Mesodermal cell (in vitro differentiated cells): ENCODE measurements at regions not wholly inside any gene's neighbourhood (a gene's known extent, or its start where the extent isn't known, plus 50 kb on each side); places are given as distances from the start of the nearest gene placed in this dataset.

ENCODE experiments used
- H3K27ac ChIP-seq: 2 replicates; pipeline ENCODE4 v1.7.0; 2013; ENCODE audit warnings: mild to moderate bottlenecking, low read depth, low read length, moderate library complexity; ENCODE audit not compliant: severe bottlenecking
- H3K36me3 ChIP-seq: 2 replicates; pipeline ENCODE4 v1.7.1; 2013; ENCODE audit warnings: mild to moderate bottlenecking, low read length, moderate library complexity; ENCODE audit not compliant: control insufficient read depth, insufficient read depth
- H3K4me1 ChIP-seq: one replicate; pipeline ENCODE4 v1.7.1; 2013; ENCODE audit warnings: mild to moderate bottlenecking, low read length; ENCODE audit not compliant: insufficient read depth, control insufficient read depth, poor library complexity, severe bottlenecking
- H3K4me3 ChIP-seq: 2 replicates; pipeline ENCODE4 v1.7.0; 2013; ENCODE audit warnings: low read length, control low read depth, mild to moderate bottlenecking; ENCODE audit not compliant: insufficient read depth, poor library complexity, severe bottlenecking; ENCODE audit errors: extremely low read depth
- H3K9me3 ChIP-seq: 2 replicates; pipeline ENCODE4 v1.7.1; 2013; ENCODE audit warnings: mild to moderate bottlenecking, low read length, moderate library complexity; ENCODE audit not compliant: control insufficient read depth
- WGBS, 2 experiments: methylation state at CpG; one replicate each; pipeline ENCODE4 v1.1.5; 2013; ENCODE audit warnings: missing lambda C conversion rate in 2 of 2; ENCODE audit not compliant: insufficient coverage in 2 of 2; 5-methylcytosine and 5-hydroxymethylcytosine counted together

DNA sequence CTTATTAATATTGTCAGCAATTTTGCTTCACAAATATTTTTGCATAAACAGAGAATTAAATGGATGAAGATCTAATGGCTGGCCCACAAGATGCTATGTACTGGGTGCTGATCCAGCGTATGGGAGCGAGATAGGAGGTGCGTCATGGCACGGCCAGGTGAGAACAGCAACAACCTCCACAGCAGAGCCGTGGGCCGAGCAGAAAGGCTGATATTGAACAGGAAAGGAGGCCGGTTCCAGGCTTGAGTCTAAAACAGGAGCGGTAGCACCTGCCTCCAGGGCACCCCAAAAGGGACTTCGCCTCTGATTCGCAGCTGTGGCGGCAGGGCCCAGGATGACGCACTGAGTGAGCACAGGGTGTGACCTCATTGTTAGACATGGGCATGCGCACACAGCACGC lies 1502.1 kb downstream of the TBC1D22A start:
- no peak overlapping the region for H3K27ac ChIP-seq
- H3K4me1 ChIP-seq = no peaks in the 10 kb centered on the region
- H3K4me3 ChIP-seq = no peak overlapping the region
- WGBS, 2 experiments = 88 to 94% methylated on average over 11 to 14 of the region's 14 CpGs
- H3K9me3 ChIP-seq = no peaks in the 10 kb centered on the region
- no peaks in the 10 kb centered on the region for H3K36me3 ChIP-seq

DNA sequence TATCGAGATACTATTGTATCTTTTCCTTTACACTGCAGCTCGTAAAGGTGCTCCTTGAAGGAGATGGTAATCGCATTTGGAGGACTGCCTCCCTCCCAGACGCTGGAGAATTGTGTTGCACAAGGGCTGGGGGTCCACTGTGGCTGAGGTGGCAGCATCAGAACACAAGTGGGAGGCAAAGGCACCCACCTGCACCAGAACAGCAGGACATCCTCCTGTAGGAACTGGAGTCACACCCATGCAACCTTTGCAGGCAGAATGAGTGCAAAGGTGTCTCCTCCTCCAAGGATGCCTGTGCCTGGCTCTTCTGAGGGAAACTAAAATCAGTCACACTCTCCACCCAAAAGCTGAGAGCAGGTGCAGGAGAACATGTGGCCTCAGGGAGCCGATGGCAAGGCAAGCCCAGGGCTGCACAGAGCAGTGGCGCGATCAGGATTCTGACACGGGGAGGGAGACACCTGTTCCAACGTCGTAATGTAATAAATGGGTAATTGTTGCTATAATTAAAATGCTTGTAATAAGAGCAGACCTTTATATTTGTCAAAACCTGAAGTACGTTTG lies 1501.4 kb downstream of the TBC1D22A start:
- WGBS, 2 experiments = 87 to 91% methylated on average over 6 to 10 of the region's 11 CpGs
- Histone ChIP-seq H3K4me1 (no peaks in the 10 kb centered on the region), H3K27ac (no peak overlapping the region), H3K4me3 (no peak overlapping the region), H3K36me3 (no peaks in the 10 kb centered on the region), H3K9me3 (no peaks in the 10 kb centered on the region)

DNA sequence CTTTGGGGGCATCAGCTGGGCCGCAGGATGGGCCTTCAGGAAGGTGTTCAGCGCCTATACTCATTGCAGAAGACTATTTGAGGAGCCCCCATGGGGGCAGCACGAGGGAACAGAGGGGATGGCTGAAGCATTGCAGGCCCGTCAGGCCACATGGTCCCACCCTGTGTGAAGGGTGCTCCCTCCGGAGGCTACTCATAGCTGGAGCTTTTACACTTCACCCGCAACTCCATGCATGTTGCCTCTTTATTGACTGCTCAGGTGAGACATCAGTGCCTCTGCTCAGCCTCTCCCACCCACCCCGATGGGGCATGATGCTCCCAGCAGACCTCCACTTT lies 1500.9 kb downstream of the TBC1D22A start:
- 68 to 79% methylated on average over 6 to 7 of the region's 7 CpGs for WGBS, 2 experiments
- no peaks in the 10 kb centered on the region for H3K4me1 ChIP-seq
- H3K9me3 ChIP-seq = no peaks in the 10 kb centered on the region
- H3K36me3 ChIP-seq = no peaks in the 10 kb centered on the region
- no peak overlapping the region for H3K27ac ChIP-seq
- H3K4me3 ChIP-seq = no peak overlapping the region

DNA sequence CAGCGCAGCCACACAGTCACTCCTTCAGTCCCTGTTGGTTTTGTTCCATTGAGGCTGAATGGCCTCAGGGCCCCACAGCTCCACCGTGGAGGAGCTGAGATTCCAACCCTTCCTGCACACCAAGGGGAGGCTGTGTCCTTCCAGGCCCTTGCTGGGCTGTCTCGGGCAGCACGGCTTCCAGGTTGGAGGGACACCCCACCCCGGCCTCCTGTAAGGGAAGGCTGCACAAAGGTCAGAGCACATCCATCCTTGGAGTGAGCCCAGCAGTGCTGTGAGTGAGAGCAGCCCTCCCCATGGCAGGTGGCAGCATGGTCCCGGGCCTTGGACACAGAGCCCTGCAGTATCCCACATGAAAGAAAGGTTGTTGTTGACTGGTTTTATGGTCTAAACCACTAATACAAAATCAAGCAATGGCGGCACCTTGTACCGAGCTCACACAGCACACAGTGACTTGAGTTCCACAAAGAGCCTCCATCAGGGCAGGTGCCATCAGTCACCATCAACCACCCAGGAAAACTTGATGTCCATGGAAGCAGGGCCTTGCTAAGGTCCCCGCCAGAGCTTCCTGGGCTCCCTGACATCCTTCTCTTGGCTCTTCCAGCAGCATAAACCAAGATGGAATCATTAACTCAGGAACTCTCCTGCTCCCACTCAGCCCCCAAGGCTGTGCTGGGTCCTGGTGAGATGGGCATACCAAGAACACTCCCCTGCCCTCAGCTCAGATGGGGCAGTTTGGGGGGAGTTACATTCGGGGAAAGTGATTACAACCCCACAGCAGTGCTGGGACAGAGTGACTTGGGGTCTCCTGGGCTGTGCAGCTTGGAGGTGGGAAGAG lies 1500.4 kb downstream of the TBC1D22A start:
- no peak overlapping the region for H3K4me3 ChIP-seq
- no peaks in the 10 kb centered on the region for H3K9me3 ChIP-seq
- H3K27ac ChIP-seq = no peak overlapping the region
- WGBS, 2 experiments = 79 to 84% methylated on average over 8 of the region's 10 CpGs
- no peaks in the 10 kb centered on the region for H3K4me1 ChIP-seq
- H3K36me3 ChIP-seq = no peaks in the 10 kb centered on the region

DNA sequence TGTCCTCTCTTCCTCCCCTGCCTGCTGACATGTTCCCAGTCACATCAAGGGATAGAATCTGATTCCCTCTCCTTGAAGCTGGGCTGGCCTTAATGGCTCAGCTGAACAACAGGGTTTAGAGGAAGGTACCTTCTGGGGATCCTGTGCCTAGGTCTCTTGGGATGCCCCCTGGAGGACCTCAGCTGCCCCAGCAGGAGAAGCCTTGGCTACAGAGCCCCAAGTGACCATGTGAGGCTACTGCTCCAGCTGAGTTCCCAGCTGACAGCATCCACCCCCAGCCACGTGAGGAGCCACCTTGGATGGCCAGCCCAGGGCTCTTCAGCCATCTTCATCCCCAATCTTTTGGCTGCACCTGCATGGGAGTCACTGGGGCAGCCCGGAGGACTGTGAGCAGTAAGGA lies 1499.3 kb downstream of the TBC1D22A start:
- Histone ChIP-seq H3K4me3 (no peak overlapping the region), H3K36me3 (no peaks in the 10 kb centered on the region), H3K27ac (no peak overlapping the region), H3K4me1 (no peaks in the 10 kb centered on the region), H3K9me3 (no peaks in the 10 kb centered on the region)
- WGBS, 2 experiments = 76 to 100% methylated on average over 1 to 2 of the region's 2 CpGs

DNA sequence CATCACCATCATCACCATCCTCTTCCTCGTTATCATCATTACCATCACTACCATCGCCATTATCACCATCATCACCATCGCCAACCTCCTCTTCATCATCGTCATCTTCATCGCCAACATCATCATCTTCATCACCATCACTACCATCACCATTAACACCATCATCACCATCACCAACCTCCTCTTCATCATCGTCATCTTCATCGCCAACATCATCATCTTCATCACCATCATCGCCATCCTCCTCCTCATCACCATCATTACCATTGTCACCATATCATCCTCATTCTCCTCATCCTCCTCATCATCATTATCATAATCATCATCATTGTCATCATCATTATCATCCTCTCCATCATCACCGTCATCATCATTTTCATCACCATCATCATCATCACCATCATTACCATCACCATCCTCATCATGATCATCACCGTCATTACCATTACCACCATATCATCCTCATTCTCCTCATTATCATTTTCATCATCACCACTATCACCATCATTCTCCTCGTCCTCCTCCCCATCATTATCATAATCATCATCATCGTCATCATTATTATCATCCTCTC lies 1498.7 kb downstream of the TBC1D22A start:
- H3K36me3 ChIP-seq = no peaks in the 10 kb centered on the region
- WGBS, 2 experiments = 88 to 91% methylated on average over 12 of the region's 12 CpGs
- H3K27ac ChIP-seq = no peak overlapping the region

DNA sequence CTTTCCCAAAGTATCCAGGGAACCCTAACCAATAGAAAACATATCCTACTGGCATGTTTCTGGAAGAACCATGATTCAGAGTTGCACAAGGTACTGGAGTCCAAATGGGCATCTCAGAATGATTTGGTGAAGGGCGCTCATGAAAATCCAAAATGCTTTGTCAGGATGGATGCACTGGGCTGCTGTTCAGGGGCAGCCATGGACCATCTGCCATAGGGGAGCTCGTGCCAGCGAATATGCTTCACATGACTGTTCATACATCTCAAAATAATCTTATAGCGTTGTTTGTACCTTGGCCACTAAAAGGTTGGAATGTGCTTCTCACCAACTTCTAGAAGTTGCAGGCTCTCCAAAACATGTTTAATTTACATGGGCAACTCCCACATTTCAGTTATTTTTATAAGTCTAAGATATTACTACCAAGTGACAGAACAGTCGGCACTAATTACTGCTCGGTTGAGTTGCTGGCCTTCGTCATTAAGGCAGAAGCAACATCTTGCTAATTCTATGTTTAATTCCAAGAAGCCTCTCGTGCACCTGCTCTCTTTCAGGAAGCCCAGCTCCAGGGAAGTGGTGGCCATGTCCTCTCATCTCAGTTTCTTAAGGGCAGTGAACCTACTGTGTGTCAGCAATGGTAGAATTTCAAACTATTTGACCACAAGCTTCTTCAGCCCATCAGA lies 1497.7 kb downstream of the TBC1D22A start:
- Histone ChIP-seq H3K27ac (no peak overlapping the region), H3K4me3 (no peak overlapping the region), H3K36me3 (no peaks in the 10 kb centered on the region), H3K4me1 (no peaks in the 10 kb centered on the region), H3K9me3 (no peaks in the 10 kb centered on the region)
- WGBS, 2 experiments = 92 to 93% methylated on average over 8 of the region's 8 CpGs

More for the DNA sequence above, 1498.7 kb downstream of the TBC1D22A start:
- no peak overlapping the region for H3K4me3 ChIP-seq
- H3K4me1 ChIP-seq = no peaks in the 10 kb centered on the region
- H3K9me3 ChIP-seq = no peaks in the 10 kb centered on the region

DNA sequence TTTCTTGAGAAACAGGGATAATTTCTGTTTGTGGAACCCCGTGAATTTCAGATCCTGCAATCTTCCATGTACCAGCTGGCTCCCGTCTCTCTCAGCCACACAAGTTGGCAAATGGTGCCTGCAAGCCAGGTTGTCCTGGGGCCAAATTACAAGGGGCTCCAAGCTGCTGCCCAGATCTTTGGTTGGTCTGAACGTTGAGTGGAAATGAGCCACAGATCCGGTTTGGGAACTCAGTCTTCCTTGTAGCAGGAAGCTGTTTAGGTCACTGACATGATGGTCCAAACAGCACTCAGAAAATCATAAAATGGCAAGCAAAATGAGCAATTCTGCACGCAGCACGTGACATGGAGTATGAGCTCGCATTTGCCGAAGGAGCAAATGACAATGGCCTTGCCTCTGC lies 1496.4 kb downstream of the TBC1D22A start:
- WGBS, 2 experiments = 90% methylated on average over 7 to 8 of the region's 8 CpGs

DNA sequence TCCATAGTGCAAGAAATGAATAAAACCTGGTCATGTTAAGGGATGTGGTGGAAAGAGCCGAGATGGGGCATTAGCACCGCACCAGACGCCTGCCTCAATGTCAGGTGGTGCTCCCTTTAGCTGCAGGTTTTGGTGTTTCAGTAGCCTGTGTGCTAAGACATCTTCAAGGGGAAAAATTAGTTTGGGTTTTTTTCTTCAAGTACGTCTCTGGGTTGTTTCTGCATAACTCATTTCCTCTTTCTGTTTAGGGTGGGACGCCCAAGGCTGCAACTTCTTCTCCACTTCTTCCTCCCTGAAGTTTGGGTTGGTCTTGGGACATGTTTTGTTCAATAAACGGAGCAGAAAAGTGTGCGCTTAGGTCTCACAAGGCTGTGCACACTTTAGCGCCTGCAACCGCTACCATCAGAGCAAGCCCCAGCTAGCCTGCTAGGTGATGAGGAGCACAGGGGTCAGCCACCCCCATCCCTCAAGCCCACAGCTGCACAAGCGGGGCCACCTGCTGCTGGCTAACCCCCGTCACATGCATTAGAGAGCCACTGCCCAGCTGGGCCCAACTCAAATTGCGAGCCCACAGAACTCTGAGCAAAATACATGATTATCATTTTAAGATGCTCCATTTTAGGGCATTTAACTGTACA lies 1495.7 kb downstream of the TBC1D22A start:
- no peaks in the 10 kb centered on the region for H3K4me1 ChIP-seq
- 88 to 91% methylated on average over 4 to 9 of the region's 12 CpGs for WGBS, 2 experiments
- H3K9me3 ChIP-seq = no peaks in the 10 kb centered on the region
- no peak overlapping the region for H3K4me3 ChIP-seq
- H3K27ac ChIP-seq = no peak overlapping the region
- H3K36me3 ChIP-seq = no peaks in the 10 kb centered on the region

More for the DNA sequence above, 1496.4 kb downstream of the TBC1D22A start:
- Histone ChIP-seq H3K36me3 (no peaks in the 10 kb centered on the region), H3K4me3 (no peak overlapping the region), H3K27ac (no peak overlapping the region), H3K9me3 (no peaks in the 10 kb centered on the region), H3K4me1 (no peaks in the 10 kb centered on the region)

DNA sequence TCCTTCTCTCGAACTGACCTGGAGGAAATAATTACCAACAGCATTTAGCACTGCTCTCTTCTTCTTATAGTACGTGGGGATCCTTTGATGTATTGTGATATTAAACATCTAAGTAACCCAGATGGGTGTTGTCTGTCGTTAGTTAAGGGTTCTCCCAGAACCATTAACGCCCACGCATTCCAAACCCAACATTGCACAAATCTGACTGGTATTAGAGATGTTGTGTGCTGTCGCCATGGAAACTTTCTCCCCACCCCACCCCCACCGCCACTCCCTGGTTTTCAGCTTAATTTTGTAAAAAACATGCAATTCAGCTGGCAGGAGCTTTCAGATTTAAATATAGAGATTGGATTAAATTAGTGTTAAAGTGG lies 1495.2 kb downstream of the TBC1D22A start:
- H3K27ac ChIP-seq = no peak overlapping the region
- no peaks in the 10 kb centered on the region for H3K9me3 ChIP-seq
- H3K4me1 ChIP-seq = no peaks in the 10 kb centered on the region
- WGBS, 2 experiments = no CpG with 5 or more reads among the region's 7 CpGs
- H3K36me3 ChIP-seq = no peaks in the 10 kb centered on the region
- H3K4me3 ChIP-seq = no peak overlapping the region
